ENCODE measurements at regions not wholly inside any gene's neighbourhood (a gene's known extent, or its start where the extent isn't known, plus 50 kb on each side); places are given as distances from the start of the nearest gene placed in this dataset.

DNA sequence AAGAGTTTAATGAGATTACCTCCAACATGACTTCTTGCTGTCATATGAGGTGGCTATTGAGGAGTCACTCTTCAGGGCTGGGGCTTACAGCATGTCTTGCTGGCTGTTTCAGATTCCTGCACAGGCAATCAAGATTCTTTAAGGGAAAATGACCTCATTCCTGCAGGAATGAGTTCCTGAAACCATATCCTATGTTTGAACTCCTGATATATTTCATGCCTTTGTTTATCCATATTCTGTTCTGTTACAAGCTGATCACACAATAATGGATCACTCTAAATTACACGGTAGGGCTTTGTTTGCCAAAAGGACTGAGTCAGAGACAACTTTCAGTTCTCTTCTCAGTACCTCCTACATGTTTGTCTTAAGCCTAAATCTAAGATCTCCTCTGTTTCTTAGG is 879.8 kb upstream of the PIK3C3 start:
- Mint-ChIP-seq H3K36me3 (ENCODE audit: insufficient read depth, unreplicated experiment) (no peaks in the 10 kb centered on the region), H3K27ac (ENCODE audit: unreplicated experiment) (no peak overlapping the region), H3K4me1 (ENCODE audit: low read depth, unreplicated experiment) (no peaks in the 10 kb centered on the region), H3K4me3 (ENCODE audit: unreplicated experiment) (no peak overlapping the region), H3K27me3 (ENCODE audit: insufficient read depth, unreplicated experiment) (no peaks in the 10 kb centered on the region), H3K9me3 (ENCODE audit: unreplicated experiment) (no peaks in the 10 kb centered on the region)
- intact Hi-C loops (cut with micrococcal nuclease; ENCODE audit: unreplicated experiment): no loop called here
- Histone ChIP-seq H3K27me3 (replicated peaks; ENCODE audit: control insufficient read depth, insufficient read depth, low read length) (no peaks in the 10 kb centered on the region), H3K4me1 (no peaks in the 10 kb centered on the region), H3K9me3 (no peaks in the 10 kb centered on the region), H3K4me3 (ENCODE audit: low read depth, low read length) (no peak overlapping the region), H3K36me3 (ENCODE audit: control insufficient read depth, insufficient read depth, low read length) (no peaks in the 10 kb centered on the region)
- DNase-seq: no peak
- ChIA-PET CTCF (no interaction called here), POLR2A (no interaction called here)
- TF ChIP-seq, protein P1, sequence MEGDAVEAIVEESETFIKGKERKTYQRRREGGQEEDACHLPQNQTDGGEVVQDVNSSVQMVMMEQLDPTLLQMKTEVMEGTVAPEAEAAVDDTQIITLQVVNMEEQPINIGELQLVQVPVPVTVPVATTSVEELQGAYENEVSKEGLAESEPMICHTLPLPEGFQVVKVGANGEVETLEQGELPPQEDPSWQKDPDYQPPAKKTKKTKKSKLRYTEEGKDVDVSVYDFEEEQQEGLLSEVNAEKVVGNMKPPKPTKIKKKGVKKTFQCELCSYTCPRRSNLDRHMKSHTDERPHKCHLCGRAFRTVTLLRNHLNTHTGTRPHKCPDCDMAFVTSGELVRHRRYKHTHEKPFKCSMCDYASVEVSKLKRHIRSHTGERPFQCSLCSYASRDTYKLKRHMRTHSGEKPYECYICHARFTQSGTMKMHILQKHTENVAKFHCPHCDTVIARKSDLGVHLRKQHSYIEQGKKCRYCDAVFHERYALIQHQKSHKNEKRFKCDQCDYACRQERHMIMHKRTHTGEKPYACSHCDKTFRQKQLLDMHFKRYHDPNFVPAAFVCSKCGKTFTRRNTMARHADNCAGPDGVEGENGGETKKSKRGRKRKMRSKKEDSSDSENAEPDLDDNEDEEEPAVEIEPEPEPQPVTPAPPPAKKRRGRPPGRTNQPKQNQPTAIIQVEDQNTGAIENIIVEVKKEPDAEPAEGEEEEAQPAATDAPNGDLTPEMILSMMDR (IDR thresholded peaks at IDR 0.05; ENCODE audit: insufficient read depth in 1 of 2, low read depth in 1 of 2, low read length in 1 of 2, severe bottlenecking in 1 of 2, unreplicated experiment in 1 of 2): no peak
- BruUV-seq (replicated peaks): no TSS peak

DNA sequence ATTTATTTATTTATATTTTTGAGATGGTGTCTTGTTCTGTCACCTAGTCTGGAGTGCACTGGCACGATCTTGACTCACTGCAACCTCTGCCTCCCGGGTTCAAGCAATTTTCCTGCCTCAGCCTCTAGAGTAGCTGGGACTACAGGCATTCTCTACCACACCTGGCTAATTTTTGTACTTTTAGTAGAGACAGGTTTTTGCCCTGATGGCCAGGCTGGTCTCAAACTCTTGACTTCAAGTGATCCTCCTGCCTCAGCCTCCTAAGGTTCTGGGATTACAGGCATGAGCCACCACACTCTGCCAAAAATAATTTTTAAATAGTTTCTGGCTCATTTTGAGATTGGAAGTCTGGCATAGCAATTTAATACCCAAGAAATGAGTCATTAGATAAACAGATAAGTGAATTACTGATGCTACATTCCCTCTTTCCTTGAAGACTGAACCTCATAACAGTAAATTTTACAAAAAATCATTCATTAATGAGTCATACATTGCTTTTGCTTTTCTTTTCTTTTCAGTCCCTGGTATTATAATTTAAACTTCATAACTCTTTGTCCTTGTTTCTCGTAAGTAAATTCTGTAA is 881.6 kb upstream of the PIK3C3 start:
- H3K4me3 ChIP-seq (ENCODE audit: low read depth, low read length): no peak overlapping the region
- H3K4me3 Mint-ChIP-seq (ENCODE audit: unreplicated experiment): no peak overlapping the region
- no peaks in the 10 kb centered on the region for H3K9me3 ChIP-seq
- intact Hi-C loops (cut with micrococcal nuclease; ENCODE audit: unreplicated experiment): no loop called here
- no TSS peak for BruUV-seq (replicated peaks)
- H3K36me3 ChIP-seq (ENCODE audit: control insufficient read depth, insufficient read depth, low read length): no peaks in the 10 kb centered on the region
- no peaks in the 10 kb centered on the region for H3K4me1 ChIP-seq
- ChIA-PET POLR2A (no interaction called here), CTCF (no interaction called here)
- H3K27me3 ChIP-seq (replicated peaks; ENCODE audit: control insufficient read depth, insufficient read depth, low read length): no peaks in the 10 kb centered on the region
- H3K4me1 Mint-ChIP-seq (ENCODE audit: low read depth, unreplicated experiment): no peaks in the 10 kb centered on the region
- no peaks in the 10 kb centered on the region for H3K9me3 Mint-ChIP-seq (ENCODE audit: unreplicated experiment)
- H3K27me3 Mint-ChIP-seq (ENCODE audit: insufficient read depth, unreplicated experiment): no peaks in the 10 kb centered on the region
- no peak overlapping the region for H3K27ac Mint-ChIP-seq (ENCODE audit: unreplicated experiment)
- no peaks in the 10 kb centered on the region for H3K36me3 Mint-ChIP-seq (ENCODE audit: insufficient read depth, unreplicated experiment)
- no peak for DNase-seq
- TF ChIP-seq, protein P1 (IDR thresholded peaks at IDR 0.05; ENCODE audit: insufficient read depth in 1 of 2, low read depth in 1 of 2, low read length in 1 of 2, severe bottlenecking in 1 of 2, unreplicated experiment in 1 of 2): no peak

DNA sequence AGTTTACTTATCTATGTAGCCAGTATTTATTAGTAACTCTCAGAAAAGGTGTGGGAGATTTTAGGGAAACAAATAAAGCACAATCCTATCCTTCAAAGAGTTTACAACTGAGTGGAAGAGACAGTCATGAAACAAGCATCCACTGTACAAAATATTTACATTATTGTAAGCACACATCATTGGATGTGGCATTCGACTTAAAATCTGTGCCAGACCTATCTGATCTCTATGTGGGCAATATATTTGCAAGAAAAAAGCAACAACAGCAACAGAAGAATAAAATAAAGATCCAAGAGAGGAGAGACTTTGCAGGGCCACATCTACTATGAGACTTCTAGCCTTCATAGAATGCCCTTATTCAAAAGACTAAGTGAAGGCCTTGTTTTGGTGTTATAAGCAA is 882.1 kb upstream of the PIK3C3 start:
- Histone ChIP-seq H3K36me3 (ENCODE audit: control insufficient read depth, insufficient read depth, low read length) (no peaks in the 10 kb centered on the region), H3K27me3 (replicated peaks; ENCODE audit: control insufficient read depth, insufficient read depth, low read length) (no peaks in the 10 kb centered on the region), H3K4me1 (no peaks in the 10 kb centered on the region), H3K4me3 (ENCODE audit: low read depth, low read length) (no peak overlapping the region), H3K9me3 (no peaks in the 10 kb centered on the region)
- Mint-ChIP-seq H3K4me1 (ENCODE audit: low read depth, unreplicated experiment) (no peaks in the 10 kb centered on the region), H3K27ac (ENCODE audit: unreplicated experiment) (no peak overlapping the region), H3K27me3 (ENCODE audit: insufficient read depth, unreplicated experiment) (no peaks in the 10 kb centered on the region), H3K36me3 (ENCODE audit: insufficient read depth, unreplicated experiment) (no peaks in the 10 kb centered on the region), H3K9me3 (ENCODE audit: unreplicated experiment) (no peaks in the 10 kb centered on the region), H3K4me3 (ENCODE audit: unreplicated experiment) (no peak overlapping the region)
- intact Hi-C loops (cut with micrococcal nuclease; ENCODE audit: unreplicated experiment): no loop called here
- no peak for DNase-seq
- TF ChIP-seq, protein P1 (IDR thresholded peaks at IDR 0.05; ENCODE audit: insufficient read depth in 1 of 2, low read depth in 1 of 2, low read length in 1 of 2, severe bottlenecking in 1 of 2, unreplicated experiment in 1 of 2): no peak
- ChIA-PET CTCF (no interaction called here), POLR2A (no interaction called here)
- no TSS peak for BruUV-seq (replicated peaks)

All from Caco-2 (cell line).